ENCODE measurements at regions not wholly inside any gene's neighbourhood (a gene's known extent, or its start where the extent isn't known, plus 50 kb on each side); places are given as distances from the start of the nearest gene placed in this dataset.

GRCh38 chr11:70623906-70624597 is 225.7 kb downstream of the CTTN start:
- no peaks in the 10 kb centered on the region for H3K36me3 Mint-ChIP-seq
- Histone ChIP-seq H3K27ac (ENCODE audit: low read length) (no peak overlapping the region), H3K27me3 (ENCODE audit: control insufficient read depth, insufficient read depth, low read length) (no peaks in the 10 kb centered on the region), H3K4me3 (ENCODE audit: low read length) (no peak overlapping the region), H3K9me3 (ENCODE audit: control insufficient read depth, insufficient read depth, low read length) (no peaks in the 10 kb centered on the region), H3K36me3 (ENCODE audit: control insufficient read depth, insufficient read depth, low read length) (no peaks in the 10 kb centered on the region), H3K4me1 (ENCODE audit: control insufficient read depth, insufficient read depth, low read length) (no peaks in the 10 kb centered on the region)
- H3K9me3 Mint-ChIP-seq, result no peaks in the 10 kb centered on the region
- H3K27me3 Mint-ChIP-seq (ENCODE audit: low read depth in 2 of 2), result no peaks in the 10 kb centered on the region
- H3K4me1 Mint-ChIP-seq, result peaks cover 0 to 4% of the 10 kb centered on the region in 2 donors
- no peak for TF ChIP-seq CTCF (IDR thresholded peaks at IDR 0.05)
- H3K4me3 Mint-ChIP-seq, result no peak overlapping the region
- no peak for DNase-seq
- no peak for ATAC-seq
- 62% methylated on average over 9 of the region's 9 CpGs for WGBS (ENCODE audit: insufficient coverage)
- intact Hi-C loops (cut with micrococcal nuclease), result no loop called here
- H3K27ac Mint-ChIP-seq, result no peak overlapping the region

GRCh38 chr11:70624598-70624993 is 226.3 kb downstream of the CTTN start:
- 68% methylated on average over 10 of the region's 10 CpGs for whole genome bisulfite sequencing (ENCODE audit: insufficient coverage)
- Mint-ChIP-seq H3K27me3 (ENCODE audit: low read depth in 2 of 2) (no peaks in the 10 kb centered on the region), H3K4me3 (no peak overlapping the region), H3K27ac (no peak overlapping the region), H3K4me1 (peaks cover 0 to 4% of the 10 kb centered on the region in 2 donors), H3K9me3 (no peaks in the 10 kb centered on the region), H3K36me3 (no peaks in the 10 kb centered on the region)
- intact Hi-C loops (cut with micrococcal nuclease), result no loop called here
- DNase-seq (no peak), ATAC-seq (no peak)
- H3K27ac ChIP-seq (ENCODE audit: low read length), result no peak overlapping the region
- H3K36me3 ChIP-seq (ENCODE audit: control insufficient read depth, insufficient read depth, low read length), result no peaks in the 10 kb centered on the region
- no peak for TF ChIP-seq CTCF (IDR thresholded peaks at IDR 0.05)
- H3K4me3 ChIP-seq (ENCODE audit: low read length), result no peak overlapping the region
- no peaks in the 10 kb centered on the region for H3K4me1 ChIP-seq (ENCODE audit: control insufficient read depth, insufficient read depth, low read length)
- H3K27me3 ChIP-seq (ENCODE audit: control insufficient read depth, insufficient read depth, low read length), result no peaks in the 10 kb centered on the region
- no peaks in the 10 kb centered on the region for H3K9me3 ChIP-seq (ENCODE audit: control insufficient read depth, insufficient read depth, low read length)

GRCh38 chr11:70625051-70625450 is 226.7 kb downstream of the CTTN start:
- H3K36me3 Mint-ChIP-seq, result no peaks in the 10 kb centered on the region
- H3K27me3 Mint-ChIP-seq (ENCODE audit: low read depth in 2 of 2), result no peaks in the 10 kb centered on the region
- Histone ChIP-seq H3K36me3 (ENCODE audit: control insufficient read depth, insufficient read depth, low read length) (no peaks in the 10 kb centered on the region), H3K27ac (ENCODE audit: low read length) (no peak overlapping the region), H3K27me3 (ENCODE audit: control insufficient read depth, insufficient read depth, low read length) (no peaks in the 10 kb centered on the region), H3K4me3 (ENCODE audit: low read length) (no peak overlapping the region), H3K9me3 (ENCODE audit: control insufficient read depth, insufficient read depth, low read length) (no peaks in the 10 kb centered on the region), H3K4me1 (ENCODE audit: control insufficient read depth, insufficient read depth, low read length) (no peaks in the 10 kb centered on the region)
- ATAC-seq (no peak), DNase-seq (no peak)
- H3K4me3 Mint-ChIP-seq, result no peak overlapping the region
- no peaks in the 10 kb centered on the region for H3K9me3 Mint-ChIP-seq
- 87% methylated on average over 7 of the region's 7 CpGs for WGBS (ENCODE audit: insufficient coverage)
- H3K4me1 Mint-ChIP-seq, result peaks cover 0 to 4% of the 10 kb centered on the region in 2 donors
- no peak for TF ChIP-seq CTCF (IDR thresholded peaks at IDR 0.05)
- no peak overlapping the region for H3K27ac Mint-ChIP-seq
- intact Hi-C loops (cut with micrococcal nuclease), result no loop called here
